DND-41 (cell line): ENCODE measurements at regions not wholly inside any gene's neighbourhood (a gene's known extent, or its start where the extent isn't known, plus 50 kb on each side); places are given as distances from the start of the nearest gene placed in this dataset.

Experiments
- CTCF ChIP-seq: IDR thresholded peaks from 2 replicates; pipeline ENCODE4 v1.5.1; 2012; ENCODE audit warnings: borderline replicate concordance, low read length, moderate library complexity, mild to moderate bottlenecking; ENCODE audit not compliant: poor library complexity, severe bottlenecking; ENCODE audit errors: extremely low read depth
- EZH2 ChIP-seq: IDR thresholded peaks from 3 replicates; pipeline ENCODE4 v1.6.1; 2012; ENCODE audit warnings: borderline replicate concordance, low read depth, mild to moderate bottlenecking, moderate library complexity, low read length, inconsistent platforms; ENCODE audit not compliant: severe bottlenecking

DNA sequence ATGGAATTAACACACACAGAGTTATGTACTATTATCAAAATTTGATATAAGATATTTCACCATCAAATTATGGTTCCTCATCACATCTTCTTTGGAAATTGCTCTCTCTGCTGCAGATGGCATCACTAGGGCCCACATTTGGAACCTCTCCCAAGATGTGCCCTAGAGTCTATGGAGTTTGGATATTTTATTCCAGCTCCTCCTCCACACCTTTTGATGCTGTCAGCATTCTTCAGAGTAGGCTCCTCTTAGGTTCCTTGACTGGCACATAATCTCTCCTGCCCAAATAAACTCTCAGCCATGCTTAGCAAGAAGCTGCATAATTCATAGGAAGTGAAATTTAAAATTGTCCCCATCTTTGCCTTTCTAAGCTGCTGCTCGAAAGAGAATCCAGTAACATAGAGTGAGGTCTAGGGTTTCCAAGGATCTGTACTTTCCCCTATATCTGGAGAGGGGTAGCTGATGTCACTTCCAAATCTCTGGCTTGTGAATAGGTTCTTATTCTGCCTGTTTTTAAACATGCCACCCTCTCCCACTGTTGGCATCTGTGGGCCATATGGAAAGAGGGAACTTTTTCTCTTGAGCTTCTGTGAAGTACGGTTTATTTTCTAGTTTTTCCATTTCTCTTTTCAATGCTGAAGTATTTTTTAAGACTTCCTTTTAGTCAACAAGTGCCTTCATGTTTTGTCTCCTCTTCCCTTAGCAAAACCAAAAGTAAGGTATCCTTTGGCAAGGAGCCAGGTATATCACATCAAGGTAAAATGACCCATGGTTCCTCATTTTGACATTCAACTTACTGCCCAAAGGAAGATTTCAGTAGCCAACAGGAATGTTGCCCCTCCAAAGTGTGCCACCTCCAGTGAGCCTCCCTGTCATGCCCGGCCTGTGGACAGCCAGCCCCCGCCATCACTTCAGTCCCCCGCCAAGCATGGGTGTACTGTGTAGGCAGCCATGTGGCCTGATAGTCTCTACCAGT, 75.3 kb upstream of the C2CD4B start:
- TF ChIP-seq EZH2 (no peak), CTCF (no peak)
